ENCODE measurements at regions not wholly inside any gene's neighbourhood (a gene's known extent, or its start where the extent isn't known, plus 50 kb on each side); places are given as distances from the start of the nearest gene placed in this dataset.

- Histone ChIP-seq H3K4me1 (ENCODE audit: control insufficient read depth, extremely low read depth, insufficient read depth, low read length) (no peaks in the 10 kb centered on the region), H3K79me2 (ENCODE audit: control insufficient read depth, insufficient read depth, low read length) (no peaks in the 10 kb centered on the region), H3K4me3 (replicated peaks in 1 of 3; ENCODE audit: insufficient read depth in 1 of 3, low read depth in 1 of 3, low read length in 3 of 3) (no peak overlapping the region), H3K9ac (replicated peaks; ENCODE audit: extremely low read depth, insufficient read depth, low read length) (no peak overlapping the region), H3K27me3 (ENCODE audit: control insufficient read depth in 2 of 2, insufficient read depth in 2 of 2, low read length in 2 of 2) (no peaks in the 10 kb centered on the region), H3K27ac (ENCODE audit: insufficient read depth, low read depth, low read length) (no peak overlapping the region), H3K4me2 (ENCODE audit: insufficient read depth, low read length) (no peak overlapping the region), H2AFZ (ENCODE audit: low read depth, low read length) (no peak overlapping the region), H3K9me1 (replicated peaks; ENCODE audit: control insufficient read depth, extremely low read depth, insufficient read depth, low read length) (no peaks in the 10 kb centered on the region), H3K9me3 (replicated peaks; ENCODE audit: control insufficient read depth, insufficient read depth, low read length) (peaks cover 3% of the 10 kb centered on the region), H3K36me3 (ENCODE audit: control insufficient read depth in 2 of 2, extremely low read depth in 1 of 2, insufficient read depth in 2 of 2, low read length in 2 of 2) (no peaks in the 10 kb centered on the region), H4K20me1 (replicated peaks; ENCODE audit: control insufficient read depth, extremely low read depth, insufficient read depth, low read length) (no peaks in the 10 kb centered on the region)
- TF ChIP-seq POLR2AphosphoS5 (IDR thresholded peaks at IDR 0.05; ENCODE audit: insufficient read depth, low read depth, low read length) (no peak), GATA2 (IDR thresholded peaks at IDR 0.05; ENCODE audit: insufficient read depth, insufficient read length, low read depth, low read length) (no peak), FOS (IDR thresholded peaks at IDR 0.05; ENCODE audit: borderline replicate concordance, insufficient read depth, low read length) (no peak)
- TF ChIP-seq, protein P1, sequence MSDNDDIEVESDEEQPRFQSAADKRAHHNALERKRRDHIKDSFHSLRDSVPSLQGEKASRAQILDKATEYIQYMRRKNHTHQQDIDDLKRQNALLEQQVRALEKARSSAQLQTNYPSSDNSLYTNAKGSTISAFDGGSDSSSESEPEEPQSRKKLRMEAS (IDR thresholded peaks at IDR 0.05; ENCODE audit: insufficient read depth, insufficient read length): no peak
- TF ChIP-seq, protein P2, sequence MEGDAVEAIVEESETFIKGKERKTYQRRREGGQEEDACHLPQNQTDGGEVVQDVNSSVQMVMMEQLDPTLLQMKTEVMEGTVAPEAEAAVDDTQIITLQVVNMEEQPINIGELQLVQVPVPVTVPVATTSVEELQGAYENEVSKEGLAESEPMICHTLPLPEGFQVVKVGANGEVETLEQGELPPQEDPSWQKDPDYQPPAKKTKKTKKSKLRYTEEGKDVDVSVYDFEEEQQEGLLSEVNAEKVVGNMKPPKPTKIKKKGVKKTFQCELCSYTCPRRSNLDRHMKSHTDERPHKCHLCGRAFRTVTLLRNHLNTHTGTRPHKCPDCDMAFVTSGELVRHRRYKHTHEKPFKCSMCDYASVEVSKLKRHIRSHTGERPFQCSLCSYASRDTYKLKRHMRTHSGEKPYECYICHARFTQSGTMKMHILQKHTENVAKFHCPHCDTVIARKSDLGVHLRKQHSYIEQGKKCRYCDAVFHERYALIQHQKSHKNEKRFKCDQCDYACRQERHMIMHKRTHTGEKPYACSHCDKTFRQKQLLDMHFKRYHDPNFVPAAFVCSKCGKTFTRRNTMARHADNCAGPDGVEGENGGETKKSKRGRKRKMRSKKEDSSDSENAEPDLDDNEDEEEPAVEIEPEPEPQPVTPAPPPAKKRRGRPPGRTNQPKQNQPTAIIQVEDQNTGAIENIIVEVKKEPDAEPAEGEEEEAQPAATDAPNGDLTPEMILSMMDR (IDR thresholded peaks at IDR 0.05; ENCODE audit: extremely low read depth in 1 of 2, insufficient read depth in 1 of 2, low read depth in 1 of 2, low read length in 2 of 2): no peak
- FAIRE-seq (no peak), DNase-seq (ENCODE audit: low read depth, low spot score) (no peak)
- no TSS peak for BruUV-seq (replicated peaks)
- ChIA-PET CTCF (no interaction called here), POLR2A (no interaction called here)
- intact Hi-C loops (cut with micrococcal nuclease): no loop called here
- dilution Hi-C loops (cut with MboI; ENCODE audit: extremely low pct_ligation_motif_present, low sequenced_read_pairs): no loop called here
These were observed 351.2 kb upstream of the EEF2KMT start for GRCh38 chr16:5448798-5449197.

- no peak overlapping the region for H3K4me2 ChIP-seq (ENCODE audit: insufficient read depth, low read length)
- no TSS peak for BruUV-seq (replicated peaks)
- H2AFZ ChIP-seq (ENCODE audit: low read depth, low read length): no peak overlapping the region
- H3K9me1 ChIP-seq (replicated peaks; ENCODE audit: control insufficient read depth, extremely low read depth, insufficient read depth, low read length): no peaks in the 10 kb centered on the region
- dilution Hi-C loops (cut with MboI; ENCODE audit: extremely low pct_ligation_motif_present, low sequenced_read_pairs): no loop called here
- H3K4me3 ChIP-seq (replicated peaks in 1 of 3; ENCODE audit: insufficient read depth in 1 of 3, low read depth in 1 of 3, low read length in 3 of 3): no peak overlapping the region
- CTCF ChIA-PET: no interaction called here
- no peak overlapping the region for H3K9ac ChIP-seq (replicated peaks; ENCODE audit: extremely low read depth, insufficient read depth, low read length)
- no peaks in the 10 kb centered on the region for H3K79me2 ChIP-seq (ENCODE audit: control insufficient read depth, insufficient read depth, low read length)
- H3K27me3 ChIP-seq (ENCODE audit: control insufficient read depth in 2 of 2, insufficient read depth in 2 of 2, low read length in 2 of 2): no peaks in the 10 kb centered on the region
- POLR2A ChIA-PET: no interaction called here
- peaks cover 5% of the 10 kb centered on the region for H3K9me3 ChIP-seq (replicated peaks; ENCODE audit: control insufficient read depth, insufficient read depth, low read length)
- no peaks in the 10 kb centered on the region for H4K20me1 ChIP-seq (replicated peaks; ENCODE audit: control insufficient read depth, extremely low read depth, insufficient read depth, low read length)
- DNase-seq (ENCODE audit: low read depth, low spot score) (no peak), FAIRE-seq (no peak)
- no peaks in the 10 kb centered on the region for H3K36me3 ChIP-seq (ENCODE audit: control insufficient read depth in 2 of 2, extremely low read depth in 1 of 2, insufficient read depth in 2 of 2, low read length in 2 of 2)
- TF ChIP-seq, protein P2 (IDR thresholded peaks at IDR 0.05; ENCODE audit: extremely low read depth in 1 of 2, insufficient read depth in 1 of 2, low read depth in 1 of 2, low read length in 2 of 2): no peak
- no peak for TF ChIP-seq POLR2AphosphoS5 (IDR thresholded peaks at IDR 0.05; ENCODE audit: insufficient read depth, low read depth, low read length)
- no peak for TF ChIP-seq FOS (IDR thresholded peaks at IDR 0.05; ENCODE audit: borderline replicate concordance, insufficient read depth, low read length)
- TF ChIP-seq, protein P1 (IDR thresholded peaks at IDR 0.05; ENCODE audit: insufficient read depth, insufficient read length): no peak
- TF ChIP-seq EZH2 (IDR thresholded peaks at IDR 0.05; ENCODE audit: borderline replicate concordance, low read depth, low read length, severe bottlenecking): no peak
- TF ChIP-seq JUN (IDR thresholded peaks at IDR 0.05; ENCODE audit: borderline replicate concordance, insufficient read depth, insufficient read length, low read depth): no peak
- no peak for TF ChIP-seq GATA2 (IDR thresholded peaks at IDR 0.05; ENCODE audit: insufficient read depth, insufficient read length, low read depth, low read length)
- TF ChIP-seq MYC (IDR thresholded peaks at IDR 0.05; ENCODE audit: low read depth, low read length): no peak
- intact Hi-C loops (cut with micrococcal nuclease): no loop called here
- no peaks in the 10 kb centered on the region for H3K4me1 ChIP-seq (ENCODE audit: control insufficient read depth, extremely low read depth, insufficient read depth, low read length)
- H3K27ac ChIP-seq (ENCODE audit: insufficient read depth, low read depth, low read length): no peak overlapping the region
These were observed 350.1 kb upstream of the EEF2KMT start for GRCh38 chr16:5447734-5448133.
